DND-41 (cell line): ENCODE measurements at regions not wholly inside any gene's neighbourhood (a gene's known extent, or its start where the extent isn't known, plus 50 kb on each side); places are given as distances from the start of the nearest gene placed in this dataset.

Experiments used
- CTCF ChIP-seq: IDR thresholded peaks from 2 replicates; pipeline ENCODE4 v1.5.1; 2012; ENCODE audit warnings: borderline replicate concordance, low read length, moderate library complexity, mild to moderate bottlenecking; ENCODE audit not compliant: poor library complexity, severe bottlenecking; ENCODE audit errors: extremely low read depth
- EZH2 ChIP-seq: IDR thresholded peaks from 3 replicates; pipeline ENCODE4 v1.6.1; 2012; ENCODE audit warnings: borderline replicate concordance, low read depth, mild to moderate bottlenecking, moderate library complexity, low read length, inconsistent platforms; ENCODE audit not compliant: severe bottlenecking

- TF ChIP-seq CTCF (no peak), EZH2 (no peak)
Measured at GRCh38 chr13:44259045-44260027, 114.3 kb upstream of the SERP2 start.
